A673 (cell line): ENCODE measurements at regions not wholly inside any gene's neighbourhood (a gene's known extent, or its start where the extent isn't known, plus 50 kb on each side); places are given as distances from the start of the nearest gene placed in this dataset.

ENCODE experiments used
- BruUV-seq: library from RNA; stranded (reverse); fragments of 400-500 nt; replicated peaks from 2 replicates; lab custom pipeline; 2021; lab: Mats Ljungman, UMichigan
- CTCF ChIA-PET: fragments of 300-600 bp; sonication (Branson Sonifier 250); formaldehyde crosslinking; loops from one replicate; lab custom pipeline; 2022; ENCODE audit warnings: antibody characterized with exemption; lab: Charles Lee
- POLR2A ChIA-PET: fragments of 300-600 bp; sonication (Branson Sonifier 250); formaldehyde crosslinking; loops from one replicate; lab custom pipeline; 2022; ENCODE audit warnings: antibody characterized with exemption; ENCODE audit not compliant: low non-redundant PET; lab: Charles Lee
- DNase-seq: peaks from one replicate; pipeline ENCODE4 v3.0.0-alpha.2; 2015; ENCODE audit warnings: low spot score
- H3K27ac ChIP-seq: fragments of 200-600 bp; sonication (generic); 2 replicates; pipeline ENCODE4 v1.5.1; 2016; ENCODE audit warnings: mixed run types, low read depth, mild to moderate bottlenecking, mixed read lengths, antibody characterized with exemption, low read length; ENCODE audit not compliant: poor library complexity, severe bottlenecking
- H3K27me3 ChIP-seq: fragments of 200-600 bp; sonication (generic); replicated peaks from 2 replicates; pipeline ENCODE4 v1.6.1; 2017; ENCODE audit warnings: mixed run types, low read depth, mild to moderate bottlenecking, mixed read lengths, antibody characterized with exemption, low read length; ENCODE audit not compliant: insufficient read depth, poor library complexity
- H3K36me3 ChIP-seq: fragments of 200-600 bp; sonication (generic); 2 replicates; pipeline ENCODE4 v1.6.1; 2016; ENCODE audit warnings: mixed run types, mild to moderate bottlenecking, mixed read lengths, antibody characterized with exemption, low read length; ENCODE audit not compliant: insufficient read depth, poor library complexity, severe bottlenecking
- H3K4me1 ChIP-seq: fragments of 200-600 bp; sonication (generic); 2 replicates; pipeline ENCODE4 v1.6.1; 2017; ENCODE audit warnings: mixed run types, mild to moderate bottlenecking, mixed read lengths, antibody characterized with exemption, low read length; ENCODE audit not compliant: insufficient read depth, poor library complexity, severe bottlenecking
- H3K4me3 ChIP-seq: fragments of 200-600 bp; sonication (generic); 2 replicates; pipeline ENCODE4 v1.5.1; 2016; ENCODE audit warnings: low read depth, mixed run types, mild to moderate bottlenecking, mixed read lengths, low read length; ENCODE audit not compliant: poor library complexity, severe bottlenecking
- H3K9me3 ChIP-seq: fragments of 200-600 bp; sonication (generic); 2 replicates; pipeline ENCODE4 v1.6.1; 2016; ENCODE audit warnings: mixed run types, low read depth, mild to moderate bottlenecking, mixed read lengths, antibody characterized with exemption, low read length; ENCODE audit not compliant: poor library complexity, severe bottlenecking
- CTCF ChIP-seq: fragments of 300-800, 200-600 bp; sonication (generic); conservative IDR thresholded peaks from 2 replicates; pipeline ENCODE4 v1.5.1; 2017; ENCODE audit warnings: low read depth, mild to moderate bottlenecking, antibody characterized with exemption, low read length, moderate library complexity, mixed read lengths
- EZH2 ChIP-seq: fragments of 200-600 bp; sonication (generic); IDR thresholded peaks from 2 replicates; pipeline ENCODE4 v1.6.1; 2017; ENCODE audit warnings: borderline replicate concordance, low read depth, mild to moderate bottlenecking, mixed read lengths, antibody characterized with exemption, low read length; ENCODE audit not compliant: poor library complexity, severe bottlenecking
- intact Hi-C: fragments of 100-400 bp; cut with micrococcal nuclease; formaldehyde crosslinking; loops from one replicate; pipeline ENCODE4 v1.10.0; 2022; ENCODE audit not compliant: unreplicated experiment

GRCh38 chr2:210884227-210884626 is 327.8 kb downstream of the CPS1 start:
- no peak overlapping the region for H3K4me3 ChIP-seq
- ChIA-PET POLR2A (interaction anchor here (0.7 kb wide), 1 partner anchor 58 kb away, joined by 3 read pairs; no protein-coding TSS in a partner anchor), CTCF (no interaction called here)
- no peaks in the 10 kb centered on the region for H3K4me1 ChIP-seq
- no peak overlapping the region for H3K27ac ChIP-seq
- no peak for TF ChIP-seq EZH2
- no peak for TF ChIP-seq CTCF
- H3K9me3 ChIP-seq = no peaks in the 10 kb centered on the region
- H3K36me3 ChIP-seq = no peaks in the 10 kb centered on the region
- DNase-seq = no peak
- H3K27me3 ChIP-seq = no peaks in the 10 kb centered on the region
- intact Hi-C loops = no loop called here
- BruUV-seq = no TSS peak

- DNase-seq = no peak
- TF ChIP-seq EZH2 (no peak), CTCF (no peak)
- ChIA-PET POLR2A (no interaction called here), CTCF (no interaction called here)
- Histone ChIP-seq H3K4me1 (no peaks in the 10 kb centered on the region), H3K36me3 (no peaks in the 10 kb centered on the region), H3K27ac (no peak overlapping the region), H3K9me3 (no peaks in the 10 kb centered on the region), H3K27me3 (no peaks in the 10 kb centered on the region), H3K4me3 (no peak overlapping the region)
- no TSS peak for BruUV-seq
- intact Hi-C loops = no loop called here
Observed at GRCh38 chr2:210888035-210888434, 331.6 kb downstream of the CPS1 start.

- H3K27me3 ChIP-seq = no peaks in the 10 kb centered on the region
- no peaks in the 10 kb centered on the region for H3K36me3 ChIP-seq
- TF ChIP-seq CTCF (0 out of 2 replicates have a peak, but pooled peaks have one; percentile 20), EZH2 (no peak)
- ChIA-PET CTCF (no interaction called here), POLR2A (no interaction called here)
- H3K9me3 ChIP-seq = no peaks in the 10 kb centered on the region
- H3K27ac ChIP-seq = no peak overlapping the region
- intact Hi-C loops = no loop called here
- H3K4me1 ChIP-seq = no peaks in the 10 kb centered on the region
- no TSS peak for BruUV-seq
- no peak overlapping the region for H3K4me3 ChIP-seq
- DNase-seq = no peak
Observed at GRCh38 chr2:210895132-210895531, 338.7 kb downstream of the CPS1 start.
